Thymus (tissue), 11 donors: ENCODE measurements at regions not wholly inside any gene's neighbourhood (a gene's known extent, or its start where the extent isn't known, plus 50 kb on each side); places are given as distances from the start of the nearest gene placed in this dataset.

Experiments used
- DNase-seq, 9 donors: peaks; one replicate each; pipeline ENCODE4 v3.0.0-alpha.2; 2013; ENCODE audit warnings: low spot score in 9 of 9, low read depth in 6 of 9, missing footprints in 1 of 9
- H3K27ac ChIP-seq, 2 donors: one replicate each; pipeline ENCODE4 v1.5.1; 2013; ENCODE audit warnings: control low read depth in 1 of 2, low read depth in 1 of 2, low read length in 1 of 2, mild to moderate bottlenecking in 1 of 2, moderate library complexity in 1 of 2
- H3K27me3 ChIP-seq, 2 donors: one replicate each; pipeline ENCODE4 v1.5.1; 2013; ENCODE audit warnings: low read length in 1 of 2; ENCODE audit not compliant: control insufficient read depth in 2 of 2, insufficient read depth in 1 of 2
- H3K36me3 ChIP-seq, 2 donors: one replicate each; pipeline ENCODE4 v1.5.1; 2013; ENCODE audit warnings: low read length in 1 of 2, mild to moderate bottlenecking in 1 of 2, moderate library complexity in 1 of 2; ENCODE audit not compliant: control insufficient read depth in 2 of 2, insufficient read depth in 2 of 2
- H3K4me1 ChIP-seq, 2 donors: one replicate each; pipeline ENCODE4 v1.5.1; 2013; ENCODE audit warnings: low read length in 2 of 2; ENCODE audit not compliant: control insufficient read depth in 2 of 2, insufficient read depth in 2 of 2
- H3K4me3 ChIP-seq, 2 donors: one replicate each; pipeline ENCODE4 v1.5.1; 2013; ENCODE audit warnings: low read length in 2 of 2, control low read depth in 1 of 2, mild to moderate bottlenecking in 1 of 2
- H3K9me3 ChIP-seq, 2 donors: one replicate each; pipeline ENCODE4 v1.5.1; 2013; ENCODE audit warnings: low read length in 1 of 2, mild to moderate bottlenecking in 1 of 2; ENCODE audit not compliant: control insufficient read depth in 2 of 2, insufficient read depth in 1 of 2
- WGBS: extraction: QIAGEN DNeasy Blood & Tissue Kit; methylation state at CpG from one replicate; pipeline ENCODE4 v1.1.7; 2013; 5-methylcytosine and 5-hydroxymethylcytosine counted together
- donor health status: healthy.

DNA sequence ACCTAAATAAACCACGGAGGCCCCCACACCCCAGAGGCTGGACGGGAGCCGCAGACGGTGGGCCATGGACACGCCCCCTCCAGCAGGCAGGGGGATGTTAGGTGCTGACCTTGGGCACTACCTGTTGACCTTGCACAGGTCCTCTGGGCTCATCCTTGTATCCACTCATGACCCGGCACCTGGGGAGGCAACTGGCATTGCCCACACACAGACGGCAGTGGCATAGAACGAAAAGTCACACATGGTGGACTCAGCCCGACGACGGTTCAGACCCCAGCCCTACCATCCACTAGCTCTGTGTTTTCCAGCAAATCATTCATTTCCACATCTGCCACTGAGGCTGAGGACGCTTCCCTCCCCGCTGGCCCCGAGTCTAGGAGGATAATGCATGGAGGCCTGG lies 247.7 kb upstream of the PPP2R2D start:
- Histone ChIP-seq H3K4me1 (no peaks in the 10 kb centered on the region), H3K4me3 (no peak overlapping the region), H3K36me3 (no peaks in the 10 kb centered on the region), H3K27ac (no peak overlapping the region), H3K27me3 (peaks cover 0 to 23% of the 10 kb centered on the region in 2 donors), H3K9me3 (no peaks in the 10 kb centered on the region)
- no peak for DNase-seq
- 88% methylated on average over 14 of the region's 14 CpGs for WGBS

DNA sequence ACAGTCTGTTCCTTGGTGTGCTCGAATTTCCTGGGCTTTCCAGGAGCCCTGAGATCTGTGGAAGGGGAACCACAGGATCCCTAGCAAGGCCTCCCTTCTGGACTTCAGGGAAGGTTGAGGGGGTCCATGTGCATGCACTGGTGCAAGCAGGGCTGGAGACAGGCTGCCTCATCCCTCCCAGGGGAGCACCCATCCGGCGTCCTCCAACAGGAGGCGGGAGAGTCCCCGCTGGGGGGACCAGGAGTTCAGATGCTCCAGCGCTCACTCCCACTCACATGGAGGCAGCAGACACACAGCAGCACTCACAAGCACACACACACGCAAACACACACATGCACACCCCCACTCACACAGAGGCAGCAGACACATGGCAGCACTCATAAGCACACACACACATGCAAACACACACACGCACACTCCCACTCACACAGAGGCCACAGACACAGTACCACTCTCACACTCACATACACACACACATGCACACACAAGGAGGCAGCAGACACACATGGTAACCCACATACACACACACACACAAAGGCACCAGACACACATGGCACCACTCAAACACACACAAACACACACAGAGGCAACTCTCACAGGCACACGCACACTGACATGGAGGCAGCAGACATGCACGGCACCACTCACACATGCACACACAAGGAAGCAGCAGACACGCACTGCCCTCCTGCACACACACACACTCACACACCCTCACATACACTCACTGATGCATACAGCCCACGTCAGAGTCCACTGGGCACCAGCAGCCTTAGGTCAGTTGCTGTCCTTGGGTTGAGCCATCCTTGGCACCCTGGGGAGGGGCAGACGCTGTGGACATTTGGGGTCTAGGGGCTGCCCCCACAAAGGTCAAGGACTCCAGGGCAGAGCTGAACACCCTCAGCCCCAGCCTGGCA lies 247.0 kb upstream of the PPP2R2D start:
- Histone ChIP-seq H3K4me1 (no peaks in the 10 kb centered on the region), H3K27ac (no peak overlapping the region), H3K27me3 (peaks cover 0 to 23% of the 10 kb centered on the region in 2 donors), H3K36me3 (no peaks in the 10 kb centered on the region), H3K4me3 (no peak overlapping the region), H3K9me3 (no peaks in the 10 kb centered on the region)
- 95% methylated on average over 13 of the region's 13 CpGs for WGBS
- no peak for DNase-seq

GRCh38 chr10:131654471-131655087 lies 246.2 kb upstream of the PPP2R2D start:
- Histone ChIP-seq H3K4me3 (no peak overlapping the region), H3K9me3 (no peaks in the 10 kb centered on the region), H3K27me3 (peaks cover 0 to 23% of the 10 kb centered on the region in 2 donors), H3K36me3 (no peaks in the 10 kb centered on the region), H3K4me1 (no peaks in the 10 kb centered on the region), H3K27ac (no peak overlapping the region)
- DNase-seq: no peak
- WGBS: 91% methylated on average over 21 of the region's 21 CpGs

GRCh38 chr10:131655101-131655849 lies 245.5 kb upstream of the PPP2R2D start:
- H3K9me3 ChIP-seq: peaks cover 0 to 2% of the 10 kb centered on the region in 2 donors
- no peak for DNase-seq
- WGBS: 81% methylated on average over 16 of the region's 16 CpGs
- no peak overlapping the region for H3K27ac ChIP-seq
- H3K4me3 ChIP-seq: no peak overlapping the region
- H3K36me3 ChIP-seq: no peaks in the 10 kb centered on the region
- peaks cover 0 to 23% of the 10 kb centered on the region in 2 donors for H3K27me3 ChIP-seq
- H3K4me1 ChIP-seq: no peaks in the 10 kb centered on the region

GRCh38 chr10:131656009-131656408 lies 244.8 kb upstream of the PPP2R2D start:
- DNase-seq: no peak
- WGBS: 93% methylated on average over 7 of the region's 7 CpGs
- peaks cover 0 to 2% of the 10 kb centered on the region in 2 donors for H3K9me3 ChIP-seq
- no peaks in the 10 kb centered on the region for H3K36me3 ChIP-seq
- H3K27me3 ChIP-seq: peaks cover 0 to 17% of the 10 kb centered on the region in 2 donors
- no peak overlapping the region for H3K4me3 ChIP-seq
- no peak overlapping the region for H3K27ac ChIP-seq
- H3K4me1 ChIP-seq: no peaks in the 10 kb centered on the region

GRCh38 chr10:131656431-131656841 lies 244.4 kb upstream of the PPP2R2D start:
- H3K9me3 ChIP-seq: peaks cover 0 to 2% of the 10 kb centered on the region in 2 donors
- no peak for DNase-seq
- H3K36me3 ChIP-seq: no peaks in the 10 kb centered on the region
- no peak overlapping the region for H3K27ac ChIP-seq
- WGBS: 96% methylated on average over 9 of the region's 9 CpGs
- H3K27me3 ChIP-seq: peaks cover 0 to 13% of the 10 kb centered on the region in 2 donors
- H3K4me3 ChIP-seq: no peak overlapping the region
- H3K4me1 ChIP-seq: no peaks in the 10 kb centered on the region

DNA sequence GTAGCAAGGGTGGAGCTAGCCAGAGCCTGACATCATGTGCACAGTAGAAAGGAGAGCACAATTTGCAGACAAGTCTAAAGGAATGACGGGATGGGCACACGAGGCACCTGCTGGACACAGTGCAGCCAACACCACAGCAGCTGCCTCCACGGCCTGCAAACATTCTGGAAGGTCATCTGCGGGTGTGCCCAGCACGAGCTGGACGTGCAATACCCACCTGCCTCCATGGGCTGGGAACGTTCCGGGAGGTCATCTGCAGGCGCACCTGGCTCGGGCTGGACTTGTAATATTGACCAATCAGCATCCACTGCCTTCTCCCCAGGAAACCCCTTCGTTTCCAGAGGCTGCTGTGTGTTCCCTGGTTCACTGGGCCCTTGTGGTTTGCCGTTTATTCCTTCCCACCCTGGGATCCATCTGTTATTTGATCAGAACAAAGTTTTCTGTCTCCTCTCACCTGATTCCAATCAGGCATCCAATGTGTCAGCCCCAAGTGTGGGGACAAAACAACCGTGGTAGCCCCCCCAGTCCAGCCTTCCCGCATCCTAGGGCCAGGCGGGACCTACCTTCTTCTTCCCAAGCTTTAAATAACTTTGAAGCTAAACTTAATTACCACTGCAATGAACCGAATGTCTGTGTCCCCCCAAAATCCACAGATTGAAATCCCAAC lies 243.4 kb upstream of the PPP2R2D start:
- Histone ChIP-seq H3K4me3 (no peak overlapping the region), H3K4me1 (no peaks in the 10 kb centered on the region), H3K27ac (no peak overlapping the region), H3K9me3 (peaks cover 0 to 5% of the 10 kb centered on the region in 2 donors), H3K36me3 (no peaks in the 10 kb centered on the region), H3K27me3 (peaks cover 0 to 4% of the 10 kb centered on the region in 2 donors)
- DNase-seq: no peak
- 90% methylated on average over 16 of the region's 16 CpGs for WGBS

DNA sequence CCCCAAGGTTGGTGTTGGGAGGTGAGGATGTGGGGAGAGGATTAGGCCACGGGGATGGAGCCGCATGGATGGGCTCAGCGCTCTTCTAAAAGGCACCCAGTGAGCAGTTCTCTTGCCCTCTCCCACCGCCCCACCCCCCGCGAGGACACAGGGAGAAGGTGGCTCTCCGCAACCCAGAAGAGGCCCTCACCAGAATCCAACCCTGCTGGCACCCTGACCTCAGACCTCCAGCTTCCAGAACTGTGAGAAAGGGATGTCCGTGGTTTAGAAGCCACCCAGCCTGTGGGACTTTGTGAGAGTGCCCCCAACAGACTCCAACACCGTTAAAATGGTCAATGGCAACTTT lies 242.8 kb upstream of the PPP2R2D start:
- no peaks in the 10 kb centered on the region for H3K4me1 ChIP-seq
- no peaks in the 10 kb centered on the region for H3K36me3 ChIP-seq
- H3K27me3 ChIP-seq: peaks cover 0 to under 1% of the 10 kb centered on the region in 2 donors
- H3K4me3 ChIP-seq: no peak overlapping the region
- H3K9me3 ChIP-seq: peaks cover 0 to 7% of the 10 kb centered on the region in 2 donors
- DNase-seq: no peak
- WGBS: 94% methylated on average over 9 of the region's 9 CpGs
- H3K27ac ChIP-seq: no peak overlapping the region
